H1 (cell line): ENCODE measurements at regions not wholly inside any gene's neighbourhood (a gene's known extent, or its start where the extent isn't known, plus 50 kb on each side); places are given as distances from the start of the nearest gene placed in this dataset.

Source experiments
- CTCF ChIA-PET: fragments of 300-600 bp; sonication (Branson Sonifier 250); formaldehyde crosslinking; loops from one replicate; lab custom pipeline; 2021; ENCODE audit not compliant: partially characterized antibody; lab: Charles Lee
- POLR2A ChIA-PET: fragments of 300-600 bp; sonication (Branson Sonifier 250); formaldehyde crosslinking; loops from one replicate; lab custom pipeline; 2021; ENCODE audit warnings: inconsistent platforms; ENCODE audit not compliant: partially characterized antibody; lab: Charles Lee
- DNase-seq, 2 experiments: peaks; one replicate each; pipeline versions ENCODE4 v3.0.0 to v3.0.0-alpha.2; 2010 to 2022; ENCODE audit warnings: low spot score in 2 of 2, low read depth in 1 of 2, mixed read lengths in 1 of 2
- FAIRE-seq: peaks from 2 replicates; lab custom pipeline; 2011; peaks lifted over from hg19 to GRCh38; lab: Jason Lieb, UNC
- H2AFZ ChIP-seq: 2 replicates; pipeline ENCODE4 v1.8.1; 2012; ENCODE audit warnings: low read length, inconsistent platforms
- H2AK5ac ChIP-seq: 2 replicates; pipeline ENCODE4 v1.6.1; 2013; ENCODE audit warnings: low read depth, low read length
- H2BK120ac ChIP-seq: replicated peaks from 2 replicates; pipeline ENCODE3; 2013; ENCODE audit warnings: low read depth, low read length, inconsistent platforms
- H2BK12ac ChIP-seq: 2 replicates; pipeline ENCODE4 v1.6.1; 2013; ENCODE audit warnings: low read depth, low read length
- H2BK15ac ChIP-seq: 2 replicates; pipeline ENCODE4 v1.6.1; 2013; ENCODE audit warnings: low read length
- H2BK20ac ChIP-seq: 2 replicates; pipeline ENCODE4 v1.6.1; 2013; ENCODE audit warnings: low read length
- H2BK5ac ChIP-seq: 2 replicates; pipeline ENCODE4 v1.6.1; 2013; ENCODE audit warnings: low read depth, low read length
- H3K14ac ChIP-seq: 2 replicates; pipeline ENCODE4 v1.6.1; 2013; ENCODE audit warnings: inconsistent platforms; ENCODE audit not compliant: insufficient read length
- H3K18ac ChIP-seq: 2 replicates; pipeline ENCODE4 v1.6.1; 2013; ENCODE audit warnings: low read length; ENCODE audit errors: extremely low read depth
- H3K23ac ChIP-seq: 2 replicates; pipeline ENCODE4 v1.6.1; 2013; ENCODE audit warnings: inconsistent platforms; ENCODE audit not compliant: insufficient read length
- H3K23me2 ChIP-seq: 2 replicates; pipeline ENCODE4 v1.6.1; 2013; ENCODE audit warnings: low read depth, low read length
- H3K27ac ChIP-seq: 2 replicates; pipeline ENCODE4 v1.6.1; 2011; ENCODE audit warnings: low read depth, low read length, inconsistent platforms
- H3K27me3 ChIP-seq, 4 experiments: replicated peaks in 1 of 4; 1 replicate in 1 of 4; 2 replicates in 3 of 4; pipeline versions ENCODE4 v1.6.1 to v1.8.1; 2011 to 2013; ENCODE audit warnings: low read length in 3 of 4, mild to moderate bottlenecking in 3 of 4, inconsistent platforms in 2 of 4, mixed read lengths in 2 of 4, moderate library complexity in 1 of 4; ENCODE audit not compliant: control insufficient read depth in 3 of 4, insufficient read depth in 3 of 4; ENCODE audit errors: extremely low read depth in 1 of 4
- H3K36me3 ChIP-seq, 4 experiments: 2 replicates each; pipeline versions ENCODE4 v1.6.1 to v1.8.1; 2011 to 2013; ENCODE audit warnings: mild to moderate bottlenecking in 4 of 4, low read length in 3 of 4, moderate library complexity in 2 of 4, control low read depth in 1 of 4, inconsistent platforms in 1 of 4; ENCODE audit not compliant: insufficient read depth in 4 of 4, control insufficient read depth in 2 of 4
- H3K4ac ChIP-seq: replicated peaks from 2 replicates; pipeline ENCODE3; 2013; ENCODE audit warnings: low read length, low read depth, mixed read lengths, inconsistent platforms; ENCODE audit not compliant: insufficient read length
- H3K4me1 ChIP-seq, 4 experiments: replicated peaks in 1 of 4; 1 replicate in 1 of 4; 2 replicates in 3 of 4; pipeline versions ENCODE4 v1.6.1 to v1.8.1; 2011 to 2013; ENCODE audit warnings: low read length in 3 of 4, inconsistent platforms in 2 of 4, mixed read lengths in 1 of 4; ENCODE audit not compliant: insufficient read depth in 4 of 4, control insufficient read depth in 3 of 4
- H3K4me2 ChIP-seq, 2 experiments: 2 replicates each; pipeline versions ENCODE4 v1.6.1 to v1.8.1; 2011 to 2013; ENCODE audit warnings: low read depth in 2 of 2, low read length in 2 of 2, control low read depth in 1 of 2, inconsistent platforms in 1 of 2, mild to moderate bottlenecking in 1 of 2; ENCODE audit not compliant: insufficient read depth in 1 of 2
- H3K4me3 ChIP-seq, 4 experiments: fragments of 200-600, 300-600 bp in 1 of 4; sonication (generic), shearing (Covaris generic), sonication (Bioruptor Twin) in 1 of 4; 2 replicates each; pipeline versions ENCODE4 v1.5.1 to v1.8.1; 2011 to 2016; ENCODE audit warnings: low read length in 4 of 4, low read depth in 3 of 4, control low read depth in 2 of 4, inconsistent platforms in 2 of 4, mild to moderate bottlenecking in 2 of 4, mixed read lengths in 1 of 4, moderate library complexity in 1 of 4; ENCODE audit not compliant: insufficient read depth in 2 of 4; ENCODE audit errors: extremely low read depth in 1 of 4
- H3K56ac ChIP-seq: replicated peaks from 2 replicates; pipeline ENCODE3; 2013; ENCODE audit warnings: low read depth, mild to moderate bottlenecking, mixed read lengths, low read length, inconsistent platforms; ENCODE audit not compliant: insufficient read length
- H3K79me1 ChIP-seq: 2 replicates; pipeline ENCODE4 v1.6.1; 2013; ENCODE audit warnings: low read depth, low read length, control low read depth
- H3K79me2 ChIP-seq, 2 experiments: 2 replicates each; pipeline versions ENCODE4 v1.6.1 to v1.8.1; 2012 to 2013; ENCODE audit warnings: low read length in 2 of 2, mild to moderate bottlenecking in 2 of 2, inconsistent platforms in 1 of 2; ENCODE audit not compliant: insufficient read depth in 2 of 2, control insufficient read depth in 1 of 2
- H3K9ac ChIP-seq, 4 experiments: replicated peaks in 1 of 4; 1 replicate in 1 of 4; 2 replicates in 3 of 4; pipeline versions ENCODE4 v1.6.1 to v1.8.1; 2011 to 2013; ENCODE audit warnings: low read depth in 3 of 4, low read length in 3 of 4, control low read depth in 2 of 4, mild to moderate bottlenecking in 2 of 4, moderate library complexity in 2 of 4, inconsistent platforms in 1 of 4; ENCODE audit errors: extremely low read depth in 1 of 4
- H3K9me3 ChIP-seq, 2 experiments: 2 replicates each; pipeline versions ENCODE4 v1.6.1 to v1.8.1; 2012 to 2013; ENCODE audit warnings: mild to moderate bottlenecking in 2 of 2, moderate library complexity in 2 of 2, control low read depth in 1 of 2, inconsistent platforms in 1 of 2, low read depth in 1 of 2, low read length in 1 of 2, mixed read lengths in 1 of 2; ENCODE audit not compliant: insufficient read depth in 2 of 2
- H4K20me1 ChIP-seq, 2 experiments: replicated peaks in 1 of 2; 2 replicates each; pipeline versions ENCODE3 to v1.8.1; 2011 to 2013; ENCODE audit warnings: inconsistent platforms in 2 of 2, low read length in 2 of 2, mild to moderate bottlenecking in 1 of 2; ENCODE audit not compliant: insufficient read depth in 2 of 2, control insufficient read depth in 1 of 2
- H4K5ac ChIP-seq: 2 replicates; pipeline ENCODE4 v1.6.1; 2013; ENCODE audit warnings: low read length, low read depth, mixed read lengths, inconsistent platforms; ENCODE audit not compliant: insufficient read length
- H4K8ac ChIP-seq: 2 replicates; pipeline ENCODE4 v1.8.0; 2013; ENCODE audit warnings: mild to moderate bottlenecking, moderate library complexity, low read length, inconsistent platforms; ENCODE audit not compliant: insufficient read depth; ENCODE audit errors: extremely low read depth
- H4K91ac ChIP-seq: replicated peaks from 2 replicates; pipeline ENCODE3; 2013; ENCODE audit warnings: low read length, mixed read lengths, inconsistent platforms; ENCODE audit not compliant: insufficient read length
- BACH1 ChIP-seq: IDR thresholded peaks from 2 replicates; pipeline ENCODE4 v1.6.1; 2012; ENCODE audit warnings: low read length, improper control_type of control experiment
- HDAC6 ChIP-seq: IDR thresholded peaks from one replicate; pipeline ENCODE4 v1.7.1; 2012; ENCODE audit warnings: low read depth, mild to moderate bottlenecking, inconsistent platforms, low read length, moderate library complexity
- JUND ChIP-seq: IDR thresholded peaks from 2 replicates; pipeline ENCODE4 v1.6.1; 2011; ENCODE audit warnings: mild to moderate bottlenecking, improper control_type of control experiment, low read length
- NANOG ChIP-seq: IDR thresholded peaks from 2 replicates; pipeline ENCODE4 v1.6.1; 2011; ENCODE audit warnings: low read length, low read depth, mild to moderate bottlenecking, inconsistent platforms; ENCODE audit not compliant: insufficient read depth, poor library complexity, severe bottlenecking
- NRF1 ChIP-seq: IDR thresholded peaks from 2 replicates; pipeline ENCODE4 v1.6.1; 2011; ENCODE audit warnings: mild to moderate bottlenecking, low read depth, low read length, improper control_type of control experiment
- RAD21 ChIP-seq, 2 experiments: IDR thresholded peaks in 1 of 2; conservative IDR thresholded peaks in 1 of 2; 2 replicates each; pipeline ENCODE4 v1.6.1; 2011; ENCODE audit warnings: low read depth in 2 of 2, low read length in 2 of 2, improper control_type of control experiment in 1 of 2, inconsistent platforms in 1 of 2, mild to moderate bottlenecking in 1 of 2, moderate library complexity in 1 of 2
- RBBP5 ChIP-seq: IDR thresholded peaks from 2 replicates; pipeline ENCODE4 v1.7.1; 2012; ENCODE audit warnings: low read depth, mild to moderate bottlenecking, inconsistent platforms, low read length, moderate library complexity, borderline replicate concordance
- SIX5 ChIP-seq: IDR thresholded peaks from 2 replicates; pipeline ENCODE4 v1.6.1; 2011; ENCODE audit warnings: mild to moderate bottlenecking, low read depth, low read length
- SP2 ChIP-seq: IDR thresholded peaks from 2 replicates; pipeline ENCODE4 v1.6.1; 2012; ENCODE audit warnings: mild to moderate bottlenecking, low read length, inconsistent platforms
- SRF ChIP-seq: IDR thresholded peaks from 2 replicates; pipeline ENCODE4 v1.6.1; 2011; ENCODE audit warnings: mild to moderate bottlenecking, low read depth, low read length, moderate library complexity
- TCF12 ChIP-seq: IDR thresholded peaks from 2 replicates; pipeline ENCODE4 v1.6.1; 2011; ENCODE audit warnings: low read depth, mild to moderate bottlenecking, low read length
- TEAD4 ChIP-seq: IDR thresholded peaks from 2 replicates; pipeline ENCODE4 v1.6.1; 2012; ENCODE audit warnings: low read depth, low read length, inconsistent platforms, mixed read lengths
- USF2 ChIP-seq: IDR thresholded peaks from 2 replicates; pipeline ENCODE4 v1.6.1; 2011; ENCODE audit warnings: low read length, improper control_type of control experiment
- WGBS, 2 experiments: shearing (Covaris generic) in 1 of 2; methylation state at CpG; one replicate each; pipeline versions ENCODE4 v1.1.6 to v1.1.7; 2013 to 2015; ENCODE audit warnings: low lambda C conversion rate in 2 of 2, mixed read lengths in 2 of 2, inconsistent platforms in 1 of 2, low coverage in 1 of 2, missing lambda C conversion rate in 1 of 2; ENCODE audit not compliant: insufficient replicate concordance in 2 of 2, insufficient coverage in 1 of 2, insufficient read length in 1 of 2; ENCODE audit errors: extremely low coverage in 1 of 2, missing lambda C conversion rate in 1 of 2; 5-methylcytosine and 5-hydroxymethylcytosine counted together
- TF ChIP-seq, protein P1 (sequence below): IDR thresholded peaks from 2 replicates; pipeline ENCODE4 v1.6.1; 2012; ENCODE audit warnings: inconsistent platforms

DNA sequence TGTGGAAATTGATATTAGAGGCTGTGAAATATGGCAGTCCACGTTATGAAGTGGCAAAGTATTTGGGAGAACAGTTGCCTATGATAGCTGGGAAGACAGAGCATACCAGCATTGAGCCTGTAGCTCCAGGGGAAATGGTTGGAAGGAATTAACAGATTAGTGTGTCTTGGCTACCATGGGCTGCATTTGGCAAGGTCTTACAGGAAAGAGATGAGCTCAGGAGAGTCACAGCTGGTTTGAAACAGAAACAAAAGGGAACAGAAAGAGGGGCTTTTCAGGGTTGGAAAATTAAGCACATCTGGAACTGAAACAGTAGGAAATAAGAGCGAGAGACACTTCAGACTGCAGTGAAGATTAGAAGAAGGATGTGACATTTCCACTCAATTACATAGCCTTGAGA, 141.7 kb downstream of the FBLN2 start:
- Histone ChIP-seq H2BK12ac (no peak overlapping the region), H2BK120ac (no peak overlapping the region), H3K4me3 (no peak overlapping the region), H2BK20ac (no peak overlapping the region), H4K8ac (no peak overlapping the region), H3K27ac (no peak overlapping the region), H3K36me3 (no peaks in the 10 kb centered on the region), H3K9me3 (no peaks in the 10 kb centered on the region), H3K79me2 (no peaks in the 10 kb centered on the region), H3K18ac (no peak overlapping the region), H2BK15ac (no peak overlapping the region), H2AK5ac (no peak overlapping the region), H3K56ac (no peak overlapping the region), H4K5ac (no peak overlapping the region), H4K20me1 (no peaks in the 10 kb centered on the region), H3K4me1 (peaks cover 2 to 15% (median 8%) of the 10 kb centered on the region in 4 experiments; a peak in 6 of 7 replicates), H2BK5ac (no peak overlapping the region), H3K23ac (no peak overlapping the region), H3K27me3 (peaks cover 0 to 2% (median under 1%) of the 10 kb centered on the region in 4 experiments; a peak in 3 of 7 replicates), H3K23me2 (no peaks in the 10 kb centered on the region), H3K4me2 (no peak overlapping the region), H2AFZ (no peak overlapping the region), H4K91ac (no peak overlapping the region), H3K79me1 (no peaks in the 10 kb centered on the region), H3K4ac (no peak overlapping the region), H3K9ac (no peak overlapping the region), H3K14ac (no peak overlapping the region)
- ChIA-PET POLR2A (interaction anchor here (1.5 kb wide), 1 partner anchor 37 kb away, joined by 3 read pairs; no protein-coding TSS in a partner anchor), CTCF (interaction anchor here (0.6 to 4.9 kb wide), 9 partner anchors 9 to 194 kb away, joined by 3 to 22 read pairs (median 3); partner anchors contain the start of gene WNT7A)
- whole genome bisulfite sequencing, 2 experiments: 90% methylated on average over 2 of the region's 2 CpGs; no CpG with 5 or more reads in 1 of the 2 experiments
- no peak for DNase-seq
- FAIRE-seq: no peak
- TF ChIP-seq NANOG: no peak
- no peak for TF ChIP-seq JUND
- TF ChIP-seq, protein P1, sequence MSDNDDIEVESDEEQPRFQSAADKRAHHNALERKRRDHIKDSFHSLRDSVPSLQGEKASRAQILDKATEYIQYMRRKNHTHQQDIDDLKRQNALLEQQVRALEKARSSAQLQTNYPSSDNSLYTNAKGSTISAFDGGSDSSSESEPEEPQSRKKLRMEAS: no peak
- TF ChIP-seq USF2: no peak
- TF ChIP-seq SRF: no peak
- no peak for TF ChIP-seq TCF12
- TF ChIP-seq SP2: no peak
- no peak for TF ChIP-seq RAD21 (IDR thresholded peaks at IDR 0.05 in 1 of 2, conservative IDR thresholded peaks at IDR 0.05 in 1 of 2; ENCODE audit: low read depth in 2 of 2, low read length in 2 of 2)
- no peak for TF ChIP-seq BACH1
- TF ChIP-seq RBBP5: no peak
- TF ChIP-seq SIX5: no peak
- TF ChIP-seq HDAC6: no peak
- TF ChIP-seq TEAD4: no peak
- no peak for TF ChIP-seq NRF1
